Effector memory CD8-positive, alpha-beta T cell (primary cell): ENCODE measurements at regions not wholly inside any gene's neighbourhood (a gene's known extent, or its start where the extent isn't known, plus 50 kb on each side); places are given as distances from the start of the nearest gene placed in this dataset.
A peak's percentile ranks its signal among the peaks of the same experiment; 100 is the strongest.

ENCODE experiments used
- ATAC-seq: fragments of 150-1000 bp; cut with Tn5 transposase; replicated peaks from 2 replicates; pipeline ENCODE4 v1.10.0; 2021; ENCODE audit warnings: mild to moderate bottlenecking, moderate library complexity
- DNase-seq, 3 experiments: peaks; one replicate each; pipeline ENCODE4 v3.0.0; 2021
- H3K27ac Mint-ChIP-seq, 2 donors: one replicate each; pipeline ENCODE4 v1.8.0; 2022; ENCODE audit warnings: mild to moderate bottlenecking in 2 of 2, mixed read lengths in 2 of 2, moderate library complexity in 2 of 2
- H3K27me3 Mint-ChIP-seq, 2 donors: one replicate each; pipeline ENCODE4 v1.8.0; 2022; ENCODE audit warnings: mixed read lengths in 2 of 2
- H3K36me3 Mint-ChIP-seq: one replicate; pipeline ENCODE4 v1.8.0; 2022; ENCODE audit warnings: mild to moderate bottlenecking, moderate library complexity, mixed read lengths; ENCODE audit not compliant: insufficient read depth
- H3K4me1 Mint-ChIP-seq, 2 donors: one replicate each; pipeline ENCODE4 v1.8.0; 2022; ENCODE audit warnings: low read depth in 2 of 2, mixed read lengths in 2 of 2
- H3K4me3 Mint-ChIP-seq, 2 donors: one replicate each; pipeline ENCODE4 v1.8.0; 2022; ENCODE audit warnings: mild to moderate bottlenecking in 2 of 2, mixed read lengths in 2 of 2, moderate library complexity in 2 of 2
- H3K9me3 Mint-ChIP-seq, 2 donors: one replicate each; pipeline ENCODE4 v1.8.0; 2022; ENCODE audit warnings: mixed read lengths in 2 of 2

DNA sequence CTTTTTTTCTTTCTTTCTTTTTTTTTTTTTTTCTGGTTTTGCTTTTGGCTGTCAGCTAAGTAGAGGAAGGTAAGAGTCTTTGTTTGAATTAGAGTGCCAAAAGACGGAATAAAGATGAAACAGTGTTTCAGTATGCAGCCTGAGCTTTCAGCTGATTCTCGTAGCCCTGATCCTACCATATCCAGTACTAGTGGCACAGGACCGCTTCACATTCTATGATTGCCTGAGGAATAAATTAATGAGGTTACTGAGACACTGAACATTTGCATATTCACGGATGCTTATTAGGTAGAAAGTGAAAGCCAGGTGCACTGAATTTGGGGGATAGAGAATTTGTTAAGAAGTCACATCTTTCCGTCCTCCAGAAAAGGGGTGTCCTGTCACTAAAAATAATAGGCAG, 421.5 kb upstream of the POU3F3 start:
- no peaks in the 10 kb centered on the region for H3K27me3 Mint-ChIP-seq
- DNase-seq (no peak), ATAC-seq (no peak)
- no peak overlapping the region for H3K4me3 Mint-ChIP-seq
- H3K9me3 Mint-ChIP-seq: peaks cover 2 to 14% of the 10 kb centered on the region in 2 donors
- no peak overlapping the region for H3K27ac Mint-ChIP-seq
- H3K36me3 Mint-ChIP-seq: no peaks in the 10 kb centered on the region
- peaks cover 0 to 3% of the 10 kb centered on the region in 2 donors for H3K4me1 Mint-ChIP-seq

- Mint-ChIP-seq H3K36me3 (no peaks in the 10 kb centered on the region), H3K4me1 (peaks cover 0 to 3% of the 10 kb centered on the region in 2 donors), H3K27ac (no peak overlapping the region), H3K27me3 (no peaks in the 10 kb centered on the region), H3K9me3 (peaks cover 3 to 16% of the 10 kb centered on the region in 2 donors), H3K4me3 (no peak overlapping the region)
- ATAC-seq (no peak), DNase-seq (no peak)
Observed at GRCh38 chr2:104432991-104433390, 420.9 kb upstream of the POU3F3 start.

GRCh38 chr2:104433657-104434056, 420.3 kb upstream of the POU3F3 start:
- H3K4me3 Mint-ChIP-seq: no peak overlapping the region
- H3K36me3 Mint-ChIP-seq: no peaks in the 10 kb centered on the region
- peaks cover 3 to 16% of the 10 kb centered on the region in 2 donors for H3K9me3 Mint-ChIP-seq
- H3K27ac Mint-ChIP-seq: no peak overlapping the region
- no peaks in the 10 kb centered on the region for H3K27me3 Mint-ChIP-seq
- no peak for ATAC-seq
- peaks cover 0 to 3% of the 10 kb centered on the region in 2 donors for H3K4me1 Mint-ChIP-seq
- no peak for DNase-seq

DNA sequence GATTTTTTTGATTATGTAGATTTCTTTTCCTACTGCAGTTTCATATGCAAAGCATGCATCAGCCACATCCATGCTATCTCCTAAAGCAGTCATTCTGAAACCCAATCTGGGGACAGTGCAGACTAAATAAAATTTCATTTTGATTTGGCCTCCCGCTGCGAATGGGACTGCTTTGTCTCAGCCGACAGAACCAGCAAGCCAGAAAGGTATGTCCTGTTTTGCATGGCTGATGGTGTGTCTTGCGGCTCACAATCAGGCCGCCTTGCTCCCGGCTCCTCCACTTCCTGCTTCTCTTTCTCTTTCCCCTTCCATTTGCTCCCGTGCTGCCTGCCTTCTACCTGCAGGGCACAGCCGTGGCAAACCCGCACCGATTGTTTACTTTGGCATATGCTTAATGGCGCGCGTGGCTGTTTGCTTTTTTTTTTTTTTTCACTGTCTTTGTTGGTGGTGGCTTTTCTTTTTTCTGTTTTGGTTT, 419.6 kb upstream of the POU3F3 start:
- Mint-ChIP-seq H3K27ac (no peak overlapping the region), H3K27me3 (no peaks in the 10 kb centered on the region)
- no peak for ATAC-seq

GRCh38 chr2:104434966-104435365, 418.9 kb upstream of the POU3F3 start:
- Mint-ChIP-seq H3K27me3 (no peaks in the 10 kb centered on the region), H3K4me1 (peaks cover 0 to 3% of the 10 kb centered on the region in 2 donors), H3K27ac (no peak overlapping the region), H3K4me3 (peak overlapping the region in 1 of 2 donors; percentile 8), H3K9me3 (peaks cover 3 to 16% of the 10 kb centered on the region in 2 donors), H3K36me3 (no peaks in the 10 kb centered on the region)
- ATAC-seq (no peak), DNase-seq (no peak)

More for the DNA sequence above, 419.6 kb upstream of the POU3F3 start:
- H3K9me3 Mint-ChIP-seq: peaks cover 3 to 16% of the 10 kb centered on the region in 2 donors
- no peaks in the 10 kb centered on the region for H3K36me3 Mint-ChIP-seq
- H3K4me3 Mint-ChIP-seq: peak overlapping the region in 1 of 2 donors; percentile 8
- no peak for DNase-seq
- peaks cover 0 to 3% of the 10 kb centered on the region in 2 donors for H3K4me1 Mint-ChIP-seq

DNA sequence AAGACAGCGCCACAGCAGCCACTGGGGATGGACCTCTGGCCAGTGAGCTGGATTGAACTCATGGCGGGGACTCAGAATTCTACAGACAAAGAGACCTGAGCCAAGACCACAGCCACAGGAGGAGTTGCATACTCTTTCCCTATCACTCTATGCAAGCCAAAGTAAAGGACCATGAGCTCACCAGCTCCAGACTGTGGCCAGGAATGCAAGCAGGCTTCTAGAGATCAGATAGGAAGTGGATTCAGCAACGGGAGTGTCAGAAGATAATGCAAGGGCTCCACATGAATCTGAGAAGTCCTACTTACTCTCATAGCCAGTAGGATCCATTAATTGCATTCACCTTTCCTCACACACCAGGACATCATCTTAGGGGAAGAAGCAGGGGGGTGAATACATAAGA, 415.4 kb upstream of the POU3F3 start:
- Mint-ChIP-seq H3K27ac (no peak overlapping the region), H3K4me1 (peaks cover 0 to 3% of the 10 kb centered on the region in 2 donors), H3K4me3 (no peak overlapping the region), H3K27me3 (no peaks in the 10 kb centered on the region), H3K9me3 (peaks cover 4 to 16% of the 10 kb centered on the region in 2 donors), H3K36me3 (no peaks in the 10 kb centered on the region)
- ATAC-seq: no peak
- DNase-seq: no peak

DNA sequence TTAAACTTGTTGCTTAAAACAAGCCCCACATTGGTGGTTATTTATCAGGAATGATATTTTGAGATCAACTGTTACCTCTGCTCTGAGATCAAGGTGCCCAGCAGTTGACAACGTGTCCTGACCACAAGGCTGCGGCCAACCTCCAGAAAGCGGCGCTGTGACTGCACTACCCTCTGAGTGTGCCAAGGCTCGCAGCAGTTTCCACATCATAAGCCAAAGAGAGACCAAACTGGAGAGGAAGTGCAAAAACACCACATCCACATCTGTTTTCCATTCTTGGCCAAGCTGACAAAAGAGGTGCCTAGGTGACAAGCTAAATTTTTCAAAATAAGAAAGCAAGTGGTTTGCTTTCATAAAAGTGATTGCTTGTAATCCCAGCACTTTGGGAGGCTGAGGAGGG, 410.8 kb upstream of the POU3F3 start:
- no peaks in the 10 kb centered on the region for H3K27me3 Mint-ChIP-seq
- H3K4me3 Mint-ChIP-seq: no peak overlapping the region
- ATAC-seq: no peak

DNA sequence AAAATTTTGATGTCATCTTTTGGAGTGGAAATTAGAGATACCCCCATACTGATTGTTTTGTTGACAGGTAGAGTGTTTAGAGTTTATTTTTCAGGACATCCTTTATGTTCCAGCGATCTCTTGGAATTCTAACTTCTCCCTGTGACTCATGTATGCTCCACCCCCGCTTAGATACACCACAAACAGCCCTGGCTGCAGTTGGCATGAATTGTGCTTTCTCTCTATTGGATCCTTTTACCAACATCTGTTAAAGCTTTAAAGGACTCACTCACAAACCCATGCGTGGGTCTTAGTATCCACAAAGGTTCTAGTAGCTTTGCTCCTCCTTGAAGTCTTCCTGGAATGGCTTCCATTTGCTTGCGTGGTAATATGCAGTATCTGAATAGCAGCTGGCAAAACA, 409.5 kb upstream of the POU3F3 start:
- DNase-seq: no peak

More for the DNA sequence above, 410.8 kb upstream of the POU3F3 start:
- Mint-ChIP-seq H3K27ac (no peak overlapping the region), H3K4me1 (no peaks in the 10 kb centered on the region), H3K9me3 (peaks cover 0 to 3% of the 10 kb centered on the region in 2 donors), H3K36me3 (no peaks in the 10 kb centered on the region)
- DNase-seq: no peak

GRCh38 chr2:104444889-104445288, 409.0 kb upstream of the POU3F3 start:
- Mint-ChIP-seq H3K27me3 (no peaks in the 10 kb centered on the region), H3K36me3 (no peaks in the 10 kb centered on the region), H3K9me3 (peaks cover 0 to 3% of the 10 kb centered on the region in 2 donors), H3K4me1 (no peaks in the 10 kb centered on the region), H3K27ac (no peak overlapping the region), H3K4me3 (no peak overlapping the region)
- no peak for DNase-seq
- ATAC-seq: no peak

More for the DNA sequence above, 409.5 kb upstream of the POU3F3 start:
- ATAC-seq: no peak
- Mint-ChIP-seq H3K27me3 (no peaks in the 10 kb centered on the region), H3K27ac (no peak overlapping the region), H3K9me3 (peaks cover 0 to 3% of the 10 kb centered on the region in 2 donors), H3K4me3 (no peak overlapping the region), H3K36me3 (no peaks in the 10 kb centered on the region), H3K4me1 (no peaks in the 10 kb centered on the region)

DNA sequence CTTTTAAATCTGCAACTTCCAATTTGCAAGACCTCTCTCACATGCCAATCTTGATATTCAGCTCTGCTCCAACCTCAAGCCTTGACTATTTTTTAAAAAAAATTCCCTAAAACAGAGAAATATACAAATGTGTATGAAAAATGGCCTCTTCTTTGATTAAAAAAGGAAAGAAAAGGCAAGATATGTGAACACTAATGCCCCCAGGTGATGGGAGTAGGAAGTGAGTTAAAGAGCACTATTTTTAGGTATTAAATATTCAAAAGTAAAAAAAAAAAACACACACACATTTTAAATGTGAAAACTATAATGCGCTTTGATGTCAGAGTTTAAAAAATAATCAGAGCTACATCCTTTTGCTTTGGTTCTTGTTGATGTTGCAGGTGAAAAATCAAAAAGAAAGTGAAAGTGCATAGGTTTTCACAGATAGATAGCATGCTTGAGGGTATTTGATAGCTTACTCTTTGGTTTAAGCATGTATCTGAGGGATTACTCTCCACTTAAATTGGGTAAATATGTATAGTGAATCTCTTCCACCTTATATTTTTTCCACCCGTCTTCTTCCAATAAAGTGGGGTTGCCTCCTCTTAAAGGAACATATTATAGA, 406.0 kb upstream of the POU3F3 start:
- no peaks in the 10 kb centered on the region for H3K27me3 Mint-ChIP-seq
- no peak overlapping the region for H3K27ac Mint-ChIP-seq
- H3K4me3 Mint-ChIP-seq: peak overlapping the region in 1 of 2 donors; percentile 13
- no peak for DNase-seq
- no peaks in the 10 kb centered on the region for H3K4me1 Mint-ChIP-seq
- no peaks in the 10 kb centered on the region for H3K9me3 Mint-ChIP-seq
- no peaks in the 10 kb centered on the region for H3K36me3 Mint-ChIP-seq
- no peak for ATAC-seq

- H3K36me3 Mint-ChIP-seq: no peaks in the 10 kb centered on the region
- DNase-seq: no peak
- no peak overlapping the region for H3K27ac Mint-ChIP-seq
- no peaks in the 10 kb centered on the region for H3K27me3 Mint-ChIP-seq
- no peaks in the 10 kb centered on the region for H3K9me3 Mint-ChIP-seq
- no peak overlapping the region for H3K4me3 Mint-ChIP-seq
- no peaks in the 10 kb centered on the region for H3K4me1 Mint-ChIP-seq
- no peak for ATAC-seq
Observed at GRCh38 chr2:104448661-104449440, 405.1 kb upstream of the POU3F3 start.

DNA sequence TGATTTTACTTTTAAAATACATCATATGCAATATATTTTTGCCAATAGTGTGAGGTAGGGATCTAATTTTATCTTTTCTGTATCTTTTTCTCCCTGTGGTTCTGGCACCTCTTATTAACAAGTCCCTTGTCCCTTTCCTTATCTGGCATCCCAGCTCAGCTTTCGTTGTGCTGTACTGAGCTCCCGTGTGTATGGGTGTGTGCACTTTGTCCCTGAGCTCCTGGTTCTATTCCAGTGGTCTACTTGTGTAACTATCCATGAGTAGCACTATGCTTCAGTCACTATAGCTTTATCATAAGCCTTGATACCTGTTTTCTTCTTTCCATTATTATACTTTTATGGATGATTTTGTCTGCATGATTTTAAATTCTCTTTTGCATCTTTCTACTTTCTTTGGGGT, 401.4 kb upstream of the POU3F3 start:
- no peak for ATAC-seq
- no peaks in the 10 kb centered on the region for H3K36me3 Mint-ChIP-seq
- H3K4me3 Mint-ChIP-seq: no peak overlapping the region
- H3K9me3 Mint-ChIP-seq: no peaks in the 10 kb centered on the region
- no peak overlapping the region for H3K27ac Mint-ChIP-seq
- DNase-seq: no peak
- H3K27me3 Mint-ChIP-seq: no peaks in the 10 kb centered on the region
- no peaks in the 10 kb centered on the region for H3K4me1 Mint-ChIP-seq

DNA sequence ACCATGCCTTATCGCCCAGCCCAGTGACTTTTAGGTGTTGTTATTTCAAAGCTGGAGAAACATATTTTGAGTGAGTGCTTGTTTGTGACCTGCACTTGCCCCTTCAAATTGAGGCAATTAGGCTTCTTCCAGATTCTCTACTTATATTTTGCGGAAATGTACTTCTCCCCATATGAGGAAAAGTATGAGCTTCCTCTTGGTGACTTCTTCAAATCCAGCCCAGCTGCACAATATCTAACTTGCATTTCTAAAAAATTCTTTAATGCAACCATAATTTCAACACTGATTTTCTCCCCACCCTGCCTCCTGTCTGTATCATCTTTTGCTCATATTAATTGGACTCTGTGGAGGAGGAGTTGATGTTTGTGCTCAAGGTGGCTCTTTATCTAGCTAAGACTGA, 391.2 kb upstream of the POU3F3 start:
- no peak overlapping the region for H3K27ac Mint-ChIP-seq
- H3K27me3 Mint-ChIP-seq: no peaks in the 10 kb centered on the region
- DNase-seq (no peak), ATAC-seq (no peak)
- no peaks in the 10 kb centered on the region for H3K4me1 Mint-ChIP-seq
- H3K4me3 Mint-ChIP-seq: no peak overlapping the region
- peaks cover 2 to 19% of the 10 kb centered on the region in 2 donors for H3K9me3 Mint-ChIP-seq
- no peaks in the 10 kb centered on the region for H3K36me3 Mint-ChIP-seq

DNA sequence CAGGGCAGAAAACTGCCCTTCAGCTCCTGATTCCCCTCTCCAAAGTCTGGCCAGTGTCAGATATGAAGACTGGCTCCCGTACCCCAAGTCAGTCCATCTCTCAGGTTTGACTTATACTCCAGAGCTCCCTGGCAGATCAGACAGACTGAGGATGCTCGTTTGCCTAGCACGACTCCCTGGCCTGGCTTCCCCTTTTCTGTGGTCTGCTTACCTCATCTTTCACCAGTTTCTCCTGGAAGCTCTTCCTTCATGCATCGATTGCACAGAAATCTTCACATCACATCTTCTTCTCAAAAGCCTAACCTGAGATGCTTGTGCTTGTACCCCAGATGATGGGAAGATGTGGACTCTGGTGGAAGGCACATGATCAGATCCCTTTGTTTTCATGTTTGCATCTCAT, 387.9 kb upstream of the POU3F3 start:
- no peak overlapping the region for H3K4me3 Mint-ChIP-seq
- no peak overlapping the region for H3K27ac Mint-ChIP-seq
- DNase-seq (no peak), ATAC-seq (no peak)
- peaks cover 2 to 19% of the 10 kb centered on the region in 2 donors for H3K9me3 Mint-ChIP-seq
- no peaks in the 10 kb centered on the region for H3K27me3 Mint-ChIP-seq
- H3K36me3 Mint-ChIP-seq: no peaks in the 10 kb centered on the region
- H3K4me1 Mint-ChIP-seq: no peaks in the 10 kb centered on the region
